ENCODE measurements at regions not wholly inside any gene's neighbourhood (a gene's known extent, or its start where the extent isn't known, plus 50 kb on each side); places are given as distances from the start of the nearest gene placed in this dataset.
A peak's percentile ranks its signal among the peaks of the same experiment; 100 is the strongest.

- no peak for TF ChIP-seq EZH2phosphoT487 (IDR thresholded peaks at IDR 0.05; ENCODE audit: low read depth)
- TF ChIP-seq, protein P1, sequence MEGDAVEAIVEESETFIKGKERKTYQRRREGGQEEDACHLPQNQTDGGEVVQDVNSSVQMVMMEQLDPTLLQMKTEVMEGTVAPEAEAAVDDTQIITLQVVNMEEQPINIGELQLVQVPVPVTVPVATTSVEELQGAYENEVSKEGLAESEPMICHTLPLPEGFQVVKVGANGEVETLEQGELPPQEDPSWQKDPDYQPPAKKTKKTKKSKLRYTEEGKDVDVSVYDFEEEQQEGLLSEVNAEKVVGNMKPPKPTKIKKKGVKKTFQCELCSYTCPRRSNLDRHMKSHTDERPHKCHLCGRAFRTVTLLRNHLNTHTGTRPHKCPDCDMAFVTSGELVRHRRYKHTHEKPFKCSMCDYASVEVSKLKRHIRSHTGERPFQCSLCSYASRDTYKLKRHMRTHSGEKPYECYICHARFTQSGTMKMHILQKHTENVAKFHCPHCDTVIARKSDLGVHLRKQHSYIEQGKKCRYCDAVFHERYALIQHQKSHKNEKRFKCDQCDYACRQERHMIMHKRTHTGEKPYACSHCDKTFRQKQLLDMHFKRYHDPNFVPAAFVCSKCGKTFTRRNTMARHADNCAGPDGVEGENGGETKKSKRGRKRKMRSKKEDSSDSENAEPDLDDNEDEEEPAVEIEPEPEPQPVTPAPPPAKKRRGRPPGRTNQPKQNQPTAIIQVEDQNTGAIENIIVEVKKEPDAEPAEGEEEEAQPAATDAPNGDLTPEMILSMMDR (IDR thresholded peaks at IDR 0.05; ENCODE audit: low read depth, low read length), result no peak
- no peak overlapping the region for H3K4me2 ChIP-seq (ENCODE audit: low read length)
- H3K9me3 ChIP-seq (ENCODE audit: insufficient read depth, low read length), result peaks cover 3% of the 10 kb centered on the region; the same call in 1 of the 2 replicates
- no peak overlapping the region for H3K9ac ChIP-seq (ENCODE audit: low read length)
- no peak overlapping the region for H3K27ac ChIP-seq (ENCODE audit: low read length)
- no peaks in the 10 kb centered on the region for H3K27me3 ChIP-seq (ENCODE audit: low read depth, low read length)
- H3K36me3 ChIP-seq (replicated peaks; ENCODE audit: low read depth, low read length), result no peaks in the 10 kb centered on the region
- H3K79me2 ChIP-seq (ENCODE audit: low read length), result no peaks in the 10 kb centered on the region
- no peak overlapping the region for H2AFZ ChIP-seq (ENCODE audit: low read depth, low read length)
- no peak overlapping the region for H3K4me3 ChIP-seq (ENCODE audit: low read length)
- no peaks in the 10 kb centered on the region for H3K4me1 ChIP-seq (ENCODE audit: low read length)
- no peaks in the 10 kb centered on the region for H4K20me1 ChIP-seq (ENCODE audit: insufficient read depth, low read length)
Observed at GRCh38 chr13:84845907-84846619, 953.2 kb downstream of the SLITRK6 start.

DNA sequence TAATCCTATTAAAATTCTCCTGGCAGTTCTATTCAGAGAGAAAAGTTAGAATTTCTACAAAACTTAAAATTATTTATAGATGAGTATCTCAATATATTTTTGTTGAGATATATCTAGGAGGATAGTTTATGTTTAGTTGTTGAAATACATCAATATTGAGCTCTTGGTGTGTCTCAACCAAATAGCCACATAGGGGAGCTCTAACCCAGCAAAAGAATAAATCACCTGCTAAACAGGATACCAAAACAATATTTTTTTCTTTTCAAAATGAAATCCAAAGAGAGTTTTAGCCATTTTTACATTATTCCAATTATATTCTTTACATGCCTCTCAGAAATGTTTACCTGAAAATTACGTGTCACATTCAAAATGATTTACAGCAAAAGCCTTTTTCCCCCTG is 954.7 kb downstream of the SLITRK6 start:
- no peaks in the 10 kb centered on the region for H3K4me1 ChIP-seq (ENCODE audit: low read length)
- no peak overlapping the region for H3K27ac ChIP-seq (ENCODE audit: low read length)
- H2AFZ ChIP-seq (ENCODE audit: low read depth, low read length), result peak overlapping the region; percentile 57
- no peaks in the 10 kb centered on the region for H3K79me2 ChIP-seq (ENCODE audit: low read length)
- 0 out of 2 replicates have a peak overlapping the region, but pooled peaks have one; percentile 9 for H3K4me3 ChIP-seq (ENCODE audit: low read length)
- H3K9ac ChIP-seq (ENCODE audit: low read length), result no peak overlapping the region
- TF ChIP-seq, protein P1 (IDR thresholded peaks at IDR 0.05; ENCODE audit: low read depth, low read length), result peak; percentile 92
- TF ChIP-seq EZH2phosphoT487 (IDR thresholded peaks at IDR 0.05; ENCODE audit: low read depth), result no peak
- no peaks in the 10 kb centered on the region for H3K36me3 ChIP-seq (replicated peaks; ENCODE audit: low read depth, low read length)
- peaks cover 3% of the 10 kb centered on the region; the same call in 1 of the 2 replicates for H3K9me3 ChIP-seq (ENCODE audit: insufficient read depth, low read length)
- no peaks in the 10 kb centered on the region for H3K27me3 ChIP-seq (ENCODE audit: low read depth, low read length)
- no peaks in the 10 kb centered on the region for H4K20me1 ChIP-seq (ENCODE audit: insufficient read depth, low read length)
- H3K4me2 ChIP-seq (ENCODE audit: low read length), result peak overlapping the region; percentile 32

DNA sequence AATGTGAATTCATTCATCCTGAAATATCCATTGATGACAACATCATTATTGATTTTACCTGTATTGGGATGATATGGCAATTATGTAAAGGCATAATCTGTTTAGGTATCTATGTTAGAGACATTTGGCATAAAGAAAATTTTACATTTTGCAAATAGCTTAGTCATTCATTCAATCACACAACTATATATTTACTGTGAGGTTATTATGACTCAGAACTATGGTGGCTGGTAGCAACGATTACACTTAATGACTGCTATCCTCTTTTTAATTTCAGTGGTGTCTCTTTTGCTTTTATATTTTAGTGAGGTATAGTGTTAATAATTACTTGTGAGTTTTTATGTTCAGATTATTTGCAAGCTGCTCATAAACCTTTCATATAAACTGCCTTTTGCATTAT is 955.9 kb downstream of the SLITRK6 start:
- Histone ChIP-seq H3K27me3 (ENCODE audit: low read depth, low read length) (no peaks in the 10 kb centered on the region), H3K9me3 (ENCODE audit: insufficient read depth, low read length) (peaks cover 3% of the 10 kb centered on the region; the same call in 1 of the 2 replicates), H4K20me1 (ENCODE audit: insufficient read depth, low read length) (no peaks in the 10 kb centered on the region), H3K4me1 (ENCODE audit: low read length) (no peaks in the 10 kb centered on the region), H3K36me3 (replicated peaks; ENCODE audit: low read depth, low read length) (no peaks in the 10 kb centered on the region), H3K27ac (ENCODE audit: low read length) (no peak overlapping the region), H3K4me2 (ENCODE audit: low read length) (no peak overlapping the region), H3K4me3 (ENCODE audit: low read length) (no peak overlapping the region), H2AFZ (ENCODE audit: low read depth, low read length) (no peak overlapping the region), H3K9ac (ENCODE audit: low read length) (no peak overlapping the region), H3K79me2 (ENCODE audit: low read length) (no peaks in the 10 kb centered on the region)
- TF ChIP-seq, protein P1 (IDR thresholded peaks at IDR 0.05; ENCODE audit: low read depth, low read length), result no peak
- no peak for TF ChIP-seq EZH2phosphoT487 (IDR thresholded peaks at IDR 0.05; ENCODE audit: low read depth)

- Histone ChIP-seq H3K79me2 (ENCODE audit: low read length) (no peaks in the 10 kb centered on the region), H3K9me3 (ENCODE audit: insufficient read depth, low read length) (0 out of 2 replicates have a peak, but pooled peaks cover 2% of the 10 kb centered on the region), H3K4me3 (ENCODE audit: low read length) (no peak overlapping the region), H3K36me3 (replicated peaks; ENCODE audit: low read depth, low read length) (no peaks in the 10 kb centered on the region), H3K27me3 (ENCODE audit: low read depth, low read length) (no peaks in the 10 kb centered on the region), H3K9ac (ENCODE audit: low read length) (no peak overlapping the region), H4K20me1 (ENCODE audit: insufficient read depth, low read length) (no peaks in the 10 kb centered on the region), H3K4me2 (ENCODE audit: low read length) (no peak overlapping the region), H3K27ac (ENCODE audit: low read length) (no peak overlapping the region), H3K4me1 (ENCODE audit: low read length) (no peaks in the 10 kb centered on the region), H2AFZ (ENCODE audit: low read depth, low read length) (no peak overlapping the region)
- no peak for TF ChIP-seq EZH2phosphoT487 (IDR thresholded peaks at IDR 0.05; ENCODE audit: low read depth)
- TF ChIP-seq, protein P1 (IDR thresholded peaks at IDR 0.05; ENCODE audit: low read depth, low read length), result no peak
Observed at GRCh38 chr13:84834201-84834600, 951.9 kb upstream of the SLITRK1 start.
